HepG2 (cell line): ENCODE measurements at regions not wholly inside any gene's neighbourhood (a gene's known extent, or its start where the extent isn't known, plus 50 kb on each side); places are given as distances from the start of the nearest gene placed in this dataset.

Source experiments
- ARHGAP35 ChIP-seq: sonication (generic); formaldehyde crosslinking; IDR thresholded peaks from 2 replicates; pipeline ENCODE4 v1.9.0; 2022; ENCODE audit warnings: mild to moderate bottlenecking, inconsistent platforms, moderate library complexity, missing genetic modification reagents, borderline replicate concordance
- FOSL2 ChIP-seq: sonication (generic); formaldehyde crosslinking; IDR thresholded peaks from 2 replicates; pipeline ENCODE4 v1.4.0; 2020; ENCODE audit warnings: missing genetic modification reagents
- ISL2 ChIP-seq: sonication (generic); formaldehyde crosslinking; IDR thresholded peaks from 2 replicates; pipeline ENCODE4 v1.5.0; 2020; ENCODE audit warnings: missing genetic modification reagents
- MTA3 ChIP-seq: sonication (generic); formaldehyde crosslinking; IDR thresholded peaks from 2 replicates; pipeline ENCODE4 v1.4.0; 2020; ENCODE audit warnings: missing genetic modification reagents
- REXO4 ChIP-seq: sonication (generic); formaldehyde crosslinking; IDR thresholded peaks from 2 replicates; pipeline ENCODE4 v1.8.0; 2022; ENCODE audit warnings: missing genetic modification reagents, mild to moderate bottlenecking, borderline replicate concordance
- SIX4 ChIP-seq: sonication (generic); formaldehyde crosslinking; IDR thresholded peaks from 2 replicates; pipeline ENCODE4 v1.4.0; 2020; ENCODE audit warnings: missing genetic modification reagents
- SMARCC2 ChIP-seq: fragments of 450-650 bp; IDR thresholded peaks from 2 replicates; pipeline ENCODE4 v1.6.1; 2017; ENCODE audit warnings: antibody characterized with exemption, mild to moderate bottlenecking
- SRSF4 ChIP-seq: fragments of 200-400 bp; formaldehyde crosslinking; IDR thresholded peaks from one replicate; pipeline ENCODE4 v1.6.1; 2018; ENCODE audit warnings: mild to moderate bottlenecking, low read depth, low read length, moderate library complexity; ENCODE audit not compliant: poor library complexity, severe bottlenecking
- ZNF121 ChIP-seq: sonication (generic); formaldehyde crosslinking; IDR thresholded peaks from 2 replicates; pipeline ENCODE4 v1.5.0; 2020; ENCODE audit warnings: mild to moderate bottlenecking, missing genetic modification reagents
- ZNF224 ChIP-seq: sonication (generic); formaldehyde crosslinking; IDR thresholded peaks from 2 replicates; pipeline ENCODE4 v1.5.0; 2020; ENCODE audit warnings: mild to moderate bottlenecking, missing genetic modification reagents
- ZNF333 ChIP-seq: sonication (generic); formaldehyde crosslinking; IDR thresholded peaks from 2 replicates; pipeline ENCODE4 v1.4.0; 2020; ENCODE audit warnings: mild to moderate bottlenecking, missing genetic modification reagents, borderline replicate concordance
- ZSCAN30 ChIP-seq: sonication (generic); formaldehyde crosslinking; IDR thresholded peaks from 2 replicates; pipeline ENCODE4 v1.5.0; 2020; ENCODE audit warnings: mild to moderate bottlenecking, missing genetic modification reagents
- TF ChIP-seq, protein P1 (sequence below): sonication (generic); formaldehyde crosslinking; IDR thresholded peaks from 2 replicates; pipeline ENCODE4 v1.4.0; 2020; ENCODE audit warnings: missing genetic modification reagents
- TF ChIP-seq, protein P2 (sequence below): sonication (generic); formaldehyde crosslinking; IDR thresholded peaks from 2 replicates; pipeline ENCODE4 v1.5.1; 2020; ENCODE audit warnings: missing genetic modification reagents, mild to moderate bottlenecking, borderline replicate concordance
- TF ChIP-seq, protein P3 (sequence below), 2 experiments: IDR thresholded peaks; 2 replicates each; pipeline ENCODE4 v1.6.1; 2011 to 2012; ENCODE audit warnings: low read length in 2 of 2, borderline replicate concordance in 1 of 2, low read depth in 1 of 2, mild to moderate bottlenecking in 1 of 2, moderate library complexity in 1 of 2
- TF ChIP-seq, protein P4 (sequence below): sonication (generic); formaldehyde crosslinking; IDR thresholded peaks from 2 replicates; pipeline ENCODE4 v1.5.0; 2020; ENCODE audit warnings: missing genetic modification reagents

DNA sequence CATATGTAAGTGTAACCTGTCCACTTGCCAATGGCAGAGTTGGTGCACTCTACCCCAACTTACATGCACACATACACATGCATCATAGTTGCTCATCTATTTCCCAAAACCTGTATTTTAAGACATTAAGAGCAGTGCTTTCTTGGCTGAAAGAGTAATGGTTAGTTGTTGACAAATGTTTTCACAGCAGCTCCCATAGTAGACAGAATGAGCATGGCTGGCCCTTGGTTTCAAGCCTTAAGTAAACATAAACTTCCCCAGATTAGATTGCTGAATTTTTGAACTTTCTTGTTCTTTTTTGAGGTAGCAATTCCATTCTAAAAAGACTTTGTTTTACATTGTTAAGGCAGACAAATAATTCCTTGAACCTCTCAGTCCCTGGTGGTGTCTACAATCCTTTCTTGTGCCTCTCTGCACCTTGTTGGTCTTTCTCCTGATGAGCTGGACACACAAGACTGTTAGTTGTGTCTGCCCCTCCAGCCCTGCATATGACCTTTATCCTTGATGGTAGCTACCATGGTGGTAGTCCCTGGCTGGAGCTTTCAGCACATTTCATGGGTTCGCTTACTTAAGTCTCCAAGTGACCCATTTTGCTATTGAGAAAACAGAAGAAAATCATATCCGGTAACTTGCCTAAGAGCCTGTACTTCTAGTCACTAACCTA lies 580.1 kb upstream of the ID2 start (continued):
- TF ChIP-seq, protein P1, sequence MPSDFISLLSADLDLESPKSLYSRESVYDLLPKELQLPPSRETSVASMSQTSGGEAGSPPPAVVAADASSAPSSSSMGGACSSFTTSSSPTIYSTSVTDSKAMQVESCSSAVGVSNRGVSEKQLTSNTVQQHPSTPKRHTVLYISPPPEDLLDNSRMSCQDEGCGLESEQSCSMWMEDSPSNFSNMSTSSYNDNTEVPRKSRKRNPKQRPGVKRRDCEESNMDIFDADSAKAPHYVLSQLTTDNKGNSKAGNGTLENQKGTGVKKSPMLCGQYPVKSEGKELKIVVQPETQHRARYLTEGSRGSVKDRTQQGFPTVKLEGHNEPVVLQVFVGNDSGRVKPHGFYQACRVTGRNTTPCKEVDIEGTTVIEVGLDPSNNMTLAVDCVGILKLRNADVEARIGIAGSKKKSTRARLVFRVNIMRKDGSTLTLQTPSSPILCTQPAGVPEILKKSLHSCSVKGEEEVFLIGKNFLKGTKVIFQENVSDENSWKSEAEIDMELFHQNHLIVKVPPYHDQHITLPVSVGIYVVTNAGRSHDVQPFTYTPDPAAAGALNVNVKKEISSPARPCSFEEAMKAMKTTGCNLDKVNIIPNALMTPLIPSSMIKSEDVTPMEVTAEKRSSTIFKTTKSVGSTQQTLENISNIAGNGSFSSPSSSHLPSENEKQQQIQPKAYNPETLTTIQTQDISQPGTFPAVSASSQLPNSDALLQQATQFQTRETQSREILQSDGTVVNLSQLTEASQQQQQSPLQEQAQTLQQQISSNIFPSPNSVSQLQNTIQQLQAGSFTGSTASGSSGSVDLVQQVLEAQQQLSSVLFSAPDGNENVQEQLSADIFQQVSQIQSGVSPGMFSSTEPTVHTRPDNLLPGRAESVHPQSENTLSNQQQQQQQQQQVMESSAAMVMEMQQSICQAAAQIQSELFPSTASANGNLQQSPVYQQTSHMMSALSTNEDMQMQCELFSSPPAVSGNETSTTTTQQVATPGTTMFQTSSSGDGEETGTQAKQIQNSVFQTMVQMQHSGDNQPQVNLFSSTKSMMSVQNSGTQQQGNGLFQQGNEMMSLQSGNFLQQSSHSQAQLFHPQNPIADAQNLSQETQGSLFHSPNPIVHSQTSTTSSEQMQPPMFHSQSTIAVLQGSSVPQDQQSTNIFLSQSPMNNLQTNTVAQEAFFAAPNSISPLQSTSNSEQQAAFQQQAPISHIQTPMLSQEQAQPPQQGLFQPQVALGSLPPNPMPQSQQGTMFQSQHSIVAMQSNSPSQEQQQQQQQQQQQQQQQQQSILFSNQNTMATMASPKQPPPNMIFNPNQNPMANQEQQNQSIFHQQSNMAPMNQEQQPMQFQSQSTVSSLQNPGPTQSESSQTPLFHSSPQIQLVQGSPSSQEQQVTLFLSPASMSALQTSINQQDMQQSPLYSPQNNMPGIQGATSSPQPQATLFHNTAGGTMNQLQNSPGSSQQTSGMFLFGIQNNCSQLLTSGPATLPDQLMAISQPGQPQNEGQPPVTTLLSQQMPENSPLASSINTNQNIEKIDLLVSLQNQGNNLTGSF (CRISPR knock-in tag) = no peak
- TF ChIP-seq SIX4 (no peak), ZSCAN30 (CRISPR knock-in tag) (no peak), ZNF224 (CRISPR knock-in tag) (no peak), SMARCC2 (no peak), ISL2 (no peak), ARHGAP35 (no peak), ZNF121 (no peak), ZNF333 (CRISPR knock-in tag) (no peak), SRSF4 (no peak), FOSL2 (CRISPR knock-in tag) (0 out of 2 replicates have a peak, but pooled peaks have one; percentile 8), REXO4 (CRISPR knock-in tag) (no peak), MTA3 (no peak)
- TF ChIP-seq, protein P2, sequence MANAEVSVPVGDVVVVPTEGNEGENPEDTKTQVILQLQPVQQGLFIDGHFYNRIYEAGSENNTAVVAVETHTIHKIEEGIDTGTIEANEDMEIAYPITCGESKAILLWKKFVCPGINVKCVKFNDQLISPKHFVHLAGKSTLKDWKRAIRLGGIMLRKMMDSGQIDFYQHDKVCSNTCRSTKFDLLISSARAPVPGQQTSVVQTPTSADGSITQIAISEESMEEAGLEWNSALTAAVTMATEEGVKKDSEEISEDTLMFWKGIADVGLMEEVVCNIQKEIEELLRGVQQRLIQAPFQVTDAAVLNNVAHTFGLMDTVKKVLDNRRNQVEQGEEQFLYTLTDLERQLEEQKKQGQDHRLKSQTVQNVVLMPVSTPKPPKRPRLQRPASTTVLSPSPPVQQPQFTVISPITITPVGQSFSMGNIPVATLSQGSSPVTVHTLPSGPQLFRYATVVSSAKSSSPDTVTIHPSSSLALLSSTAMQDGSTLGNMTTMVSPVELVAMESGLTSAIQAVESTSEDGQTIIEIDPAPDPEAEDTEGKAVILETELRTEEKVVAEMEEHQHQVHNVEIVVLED = no peak
- TF ChIP-seq, protein P3, sequence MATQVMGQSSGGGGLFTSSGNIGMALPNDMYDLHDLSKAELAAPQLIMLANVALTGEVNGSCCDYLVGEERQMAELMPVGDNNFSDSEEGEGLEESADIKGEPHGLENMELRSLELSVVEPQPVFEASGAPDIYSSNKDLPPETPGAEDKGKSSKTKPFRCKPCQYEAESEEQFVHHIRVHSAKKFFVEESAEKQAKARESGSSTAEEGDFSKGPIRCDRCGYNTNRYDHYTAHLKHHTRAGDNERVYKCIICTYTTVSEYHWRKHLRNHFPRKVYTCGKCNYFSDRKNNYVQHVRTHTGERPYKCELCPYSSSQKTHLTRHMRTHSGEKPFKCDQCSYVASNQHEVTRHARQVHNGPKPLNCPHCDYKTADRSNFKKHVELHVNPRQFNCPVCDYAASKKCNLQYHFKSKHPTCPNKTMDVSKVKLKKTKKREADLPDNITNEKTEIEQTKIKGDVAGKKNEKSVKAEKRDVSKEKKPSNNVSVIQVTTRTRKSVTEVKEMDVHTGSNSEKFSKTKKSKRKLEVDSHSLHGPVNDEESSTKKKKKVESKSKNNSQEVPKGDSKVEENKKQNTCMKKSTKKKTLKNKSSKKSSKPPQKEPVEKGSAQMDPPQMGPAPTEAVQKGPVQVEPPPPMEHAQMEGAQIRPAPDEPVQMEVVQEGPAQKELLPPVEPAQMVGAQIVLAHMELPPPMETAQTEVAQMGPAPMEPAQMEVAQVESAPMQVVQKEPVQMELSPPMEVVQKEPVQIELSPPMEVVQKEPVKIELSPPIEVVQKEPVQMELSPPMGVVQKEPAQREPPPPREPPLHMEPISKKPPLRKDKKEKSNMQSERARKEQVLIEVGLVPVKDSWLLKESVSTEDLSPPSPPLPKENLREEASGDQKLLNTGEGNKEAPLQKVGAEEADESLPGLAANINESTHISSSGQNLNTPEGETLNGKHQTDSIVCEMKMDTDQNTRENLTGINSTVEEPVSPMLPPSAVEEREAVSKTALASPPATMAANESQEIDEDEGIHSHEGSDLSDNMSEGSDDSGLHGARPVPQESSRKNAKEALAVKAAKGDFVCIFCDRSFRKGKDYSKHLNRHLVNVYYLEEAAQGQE (IDR thresholded peaks at IDR 0.05; ENCODE audit: borderline replicate concordance in 1 of 2, low read depth in 1 of 2, low read length in 2 of 2) = no peak
- TF ChIP-seq, protein P4, sequence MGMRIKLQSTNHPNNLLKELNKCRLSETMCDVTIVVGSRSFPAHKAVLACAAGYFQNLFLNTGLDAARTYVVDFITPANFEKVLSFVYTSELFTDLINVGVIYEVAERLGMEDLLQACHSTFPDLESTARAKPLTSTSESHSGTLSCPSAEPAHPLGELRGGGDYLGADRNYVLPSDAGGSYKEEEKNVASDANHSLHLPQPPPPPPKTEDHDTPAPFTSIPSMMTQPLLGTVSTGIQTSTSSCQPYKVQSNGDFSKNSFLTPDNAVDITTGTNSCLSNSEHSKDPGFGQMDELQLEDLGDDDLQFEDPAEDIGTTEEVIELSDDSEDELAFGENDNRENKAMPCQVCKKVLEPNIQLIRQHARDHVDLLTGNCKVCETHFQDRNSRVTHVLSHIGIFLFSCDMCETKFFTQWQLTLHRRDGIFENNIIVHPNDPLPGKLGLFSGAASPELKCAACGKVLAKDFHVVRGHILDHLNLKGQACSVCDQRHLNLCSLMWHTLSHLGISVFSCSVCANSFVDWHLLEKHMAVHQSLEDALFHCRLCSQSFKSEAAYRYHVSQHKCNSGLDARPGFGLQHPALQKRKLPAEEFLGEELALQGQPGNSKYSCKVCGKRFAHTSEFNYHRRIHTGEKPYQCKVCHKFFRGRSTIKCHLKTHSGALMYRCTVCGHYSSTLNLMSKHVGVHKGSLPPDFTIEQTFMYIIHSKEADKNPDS (CRISPR knock-in tag) = no peak
